OCI-LY7 (cell line): ENCODE measurements at regions not wholly inside any gene's neighbourhood (a gene's known extent, or its start where the extent isn't known, plus 50 kb on each side); places are given as distances from the start of the nearest gene placed in this dataset.

Experiments
- EZH2phosphoT487 ChIP-seq: fragments of 200-600 bp; sonication (generic); IDR thresholded peaks from 2 replicates; pipeline ENCODE4 v1.6.1; 2018; ENCODE audit warnings: low read depth, borderline replicate concordance, mild to moderate bottlenecking, mixed run types, antibody characterized with exemption, low read length, moderate library complexity, mixed read lengths
- TF ChIP-seq, protein P1 (sequence below): fragments of 200-600 bp; sonication (generic); conservative IDR thresholded peaks from 2 replicates; pipeline ENCODE4 v1.5.1; 2014; ENCODE audit warnings: mild to moderate bottlenecking, antibody characterized with exemption, low read length, moderate library complexity, mixed read lengths

DNA sequence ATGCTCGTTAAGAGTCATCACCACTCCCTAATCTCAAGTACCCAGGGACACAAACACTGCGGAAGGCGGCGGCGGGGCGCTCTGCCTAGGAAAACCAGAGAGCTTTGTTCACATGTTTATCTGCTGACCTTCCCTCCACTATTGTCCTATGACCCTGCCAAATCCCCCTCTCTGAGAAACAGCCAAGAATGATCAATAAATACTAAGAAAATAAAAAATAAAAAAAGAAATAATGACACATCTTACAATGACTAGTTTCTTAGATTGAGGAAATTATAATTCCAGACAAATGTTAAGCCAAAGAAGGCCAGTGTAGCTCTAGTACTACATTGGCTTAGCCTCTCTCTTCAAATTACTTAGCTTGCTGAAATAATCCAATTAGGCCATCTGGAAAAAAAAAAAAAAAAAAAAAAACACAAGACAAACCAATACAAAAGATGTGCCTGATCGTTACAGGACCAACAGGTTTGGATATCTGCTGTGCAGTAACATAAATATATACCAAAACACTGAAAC, 58.0 kb downstream of the ANXA2R start:
- TF ChIP-seq, protein P1, sequence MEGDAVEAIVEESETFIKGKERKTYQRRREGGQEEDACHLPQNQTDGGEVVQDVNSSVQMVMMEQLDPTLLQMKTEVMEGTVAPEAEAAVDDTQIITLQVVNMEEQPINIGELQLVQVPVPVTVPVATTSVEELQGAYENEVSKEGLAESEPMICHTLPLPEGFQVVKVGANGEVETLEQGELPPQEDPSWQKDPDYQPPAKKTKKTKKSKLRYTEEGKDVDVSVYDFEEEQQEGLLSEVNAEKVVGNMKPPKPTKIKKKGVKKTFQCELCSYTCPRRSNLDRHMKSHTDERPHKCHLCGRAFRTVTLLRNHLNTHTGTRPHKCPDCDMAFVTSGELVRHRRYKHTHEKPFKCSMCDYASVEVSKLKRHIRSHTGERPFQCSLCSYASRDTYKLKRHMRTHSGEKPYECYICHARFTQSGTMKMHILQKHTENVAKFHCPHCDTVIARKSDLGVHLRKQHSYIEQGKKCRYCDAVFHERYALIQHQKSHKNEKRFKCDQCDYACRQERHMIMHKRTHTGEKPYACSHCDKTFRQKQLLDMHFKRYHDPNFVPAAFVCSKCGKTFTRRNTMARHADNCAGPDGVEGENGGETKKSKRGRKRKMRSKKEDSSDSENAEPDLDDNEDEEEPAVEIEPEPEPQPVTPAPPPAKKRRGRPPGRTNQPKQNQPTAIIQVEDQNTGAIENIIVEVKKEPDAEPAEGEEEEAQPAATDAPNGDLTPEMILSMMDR = no peak
- TF ChIP-seq EZH2phosphoT487 = no peak
